ENCODE measurements at regions not wholly inside any gene's neighbourhood (a gene's known extent, or its start where the extent isn't known, plus 50 kb on each side); places are given as distances from the start of the nearest gene placed in this dataset.

- Mint-ChIP-seq H3K4me1 (peaks cover 0 to 6% of the 10 kb centered on the region in 2 experiments; a peak in 2 of 4 replicates), H3K4me3 (no peak overlapping the region), H3K9me3 (no peaks in the 10 kb centered on the region; a peak in 1 of 5 replicates), H3K36me3 (ENCODE audit: insufficient read depth in 1 of 3, low read depth in 3 of 3) (no peaks in the 10 kb centered on the region), H3K27ac (no peak overlapping the region), H3K27me3 (ENCODE audit: low read depth) (peaks cover 34% of the 10 kb centered on the region)
- Histone ChIP-seq H2AFZ (ENCODE audit: low read length) (no peak overlapping the region), H3K23ac (ENCODE audit: insufficient read length, low read depth, low read length) (no peak overlapping the region), H4K5ac (ENCODE audit: insufficient read length, low read depth, low read length) (no peak overlapping the region), H2BK20ac (ENCODE audit: low read depth, low read length, poor library complexity, severe bottlenecking) (no peak overlapping the region), H2BK120ac (ENCODE audit: low read depth, low read length, poor library complexity, severe bottlenecking) (no peak overlapping the region), H3K4me1 (ENCODE audit: insufficient read depth, low read length) (no peaks in the 10 kb centered on the region), H3K56ac (ENCODE audit: insufficient read length, low read depth, low read length) (no peak overlapping the region), H2AK5ac (ENCODE audit: insufficient read length, low read length) (no peak overlapping the region), H4K91ac (ENCODE audit: insufficient read length, low read depth, low read length) (no peak overlapping the region), H2BK12ac (ENCODE audit: insufficient read length, low read depth, low read length) (no peak overlapping the region), H3K79me1 (ENCODE audit: insufficient read depth, low read depth, low read length, poor library complexity, severe bottlenecking) (no peaks in the 10 kb centered on the region), H3K9me3 (ENCODE audit: control insufficient read depth, low read depth, low read length) (no peaks in the 10 kb centered on the region), H3K14ac (ENCODE audit: insufficient read depth, low read length) (no peak overlapping the region), H3K4ac (ENCODE audit: low read depth, low read length) (no peak overlapping the region), H2BK5ac (ENCODE audit: insufficient read length, low read length) (no peak overlapping the region), H3K23me2 (ENCODE audit: insufficient read length, low read depth, low read length, poor library complexity, severe bottlenecking) (no peaks in the 10 kb centered on the region), H3K27ac (ENCODE audit: insufficient read length, low read depth, low read length) (no peak overlapping the region), H3K27me3 (ENCODE audit: insufficient read depth, low read length) (no peaks in the 10 kb centered on the region; the same call in 1 of the 2 replicates), H3T11ph (ENCODE audit: low read length) (no peak overlapping the region), H3K79me2 (ENCODE audit: insufficient read depth, low read length) (no peaks in the 10 kb centered on the region), H3K9ac (ENCODE audit: extremely low read depth, insufficient read length, low read length) (no peak overlapping the region), H4K8ac (replicated peaks; ENCODE audit: insufficient read length, low read depth, low read length) (no peak overlapping the region), H4K20me1 (ENCODE audit: control insufficient read depth, insufficient read depth, insufficient read length) (no peaks in the 10 kb centered on the region), H2BK15ac (ENCODE audit: low read depth, low read length) (no peak overlapping the region), H3K18ac (ENCODE audit: insufficient read length, low read depth, low read length) (no peak overlapping the region), H3K4me2 (ENCODE audit: insufficient read depth, insufficient read length, low read length) (no peak overlapping the region)
- TF ChIP-seq, protein P1, sequence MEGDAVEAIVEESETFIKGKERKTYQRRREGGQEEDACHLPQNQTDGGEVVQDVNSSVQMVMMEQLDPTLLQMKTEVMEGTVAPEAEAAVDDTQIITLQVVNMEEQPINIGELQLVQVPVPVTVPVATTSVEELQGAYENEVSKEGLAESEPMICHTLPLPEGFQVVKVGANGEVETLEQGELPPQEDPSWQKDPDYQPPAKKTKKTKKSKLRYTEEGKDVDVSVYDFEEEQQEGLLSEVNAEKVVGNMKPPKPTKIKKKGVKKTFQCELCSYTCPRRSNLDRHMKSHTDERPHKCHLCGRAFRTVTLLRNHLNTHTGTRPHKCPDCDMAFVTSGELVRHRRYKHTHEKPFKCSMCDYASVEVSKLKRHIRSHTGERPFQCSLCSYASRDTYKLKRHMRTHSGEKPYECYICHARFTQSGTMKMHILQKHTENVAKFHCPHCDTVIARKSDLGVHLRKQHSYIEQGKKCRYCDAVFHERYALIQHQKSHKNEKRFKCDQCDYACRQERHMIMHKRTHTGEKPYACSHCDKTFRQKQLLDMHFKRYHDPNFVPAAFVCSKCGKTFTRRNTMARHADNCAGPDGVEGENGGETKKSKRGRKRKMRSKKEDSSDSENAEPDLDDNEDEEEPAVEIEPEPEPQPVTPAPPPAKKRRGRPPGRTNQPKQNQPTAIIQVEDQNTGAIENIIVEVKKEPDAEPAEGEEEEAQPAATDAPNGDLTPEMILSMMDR (conservative IDR thresholded peaks at IDR 0.05) = no peak
- no peak for DNase-seq
- WGBS (ENCODE audit: extremely low coverage, insufficient read length, low lambda C conversion rate) = no CpG with 5 or more reads among the region's 3 CpGs
Observed at GRCh38 chr6:99852031-99852430, 142.0 kb downstream of the MCHR2 start.

All from H9 (cell line).